Keratinocyte (primary cell): ENCODE measurements at regions not wholly inside any gene's neighbourhood (a gene's known extent, or its start where the extent isn't known, plus 50 kb on each side); places are given as distances from the start of the nearest gene placed in this dataset.
"Not testable (repeated sequence)": the region's sequence is repeated elsewhere in the genome, so short reads cannot be mapped to it uniquely, and the experiment has no call there.

Source experiments
- DNase-seq: peaks from one replicate; pipeline ENCODE4 v3.0.0-alpha.2; 2011; ENCODE audit warnings: low read depth, missing footprints, low spot score
- FAIRE-seq: peaks from 2 replicates; lab custom pipeline; 2011; peaks lifted over from hg19 to GRCh38; lab: Jason Lieb, UNC
- H2AFZ ChIP-seq: 2 replicates; pipeline ENCODE4 v1.6.0; 2012; ENCODE audit warnings: low read length, control low read depth, inconsistent platforms; ENCODE audit not compliant: control insufficient read depth
- H3K27ac ChIP-seq: 2 replicates; pipeline ENCODE4 v1.5.1; 2011; ENCODE audit warnings: low read length; ENCODE audit not compliant: control insufficient read depth, insufficient read depth
- H3K27me3 ChIP-seq: 3 replicates; pipeline ENCODE4 v1.6.0; 2011; ENCODE audit warnings: low read length; ENCODE audit not compliant: control insufficient read depth, insufficient read depth; ENCODE audit errors: extremely low read depth
- H3K36me3 ChIP-seq, 2 experiments: 2 replicates in 1 of 2; 3 replicates in 1 of 2; pipeline ENCODE4 v1.5.1; 2011; ENCODE audit warnings: low read length in 2 of 2, mild to moderate bottlenecking in 1 of 2; ENCODE audit not compliant: control insufficient read depth in 2 of 2, insufficient read depth in 2 of 2; ENCODE audit errors: extremely low read depth in 1 of 2
- H3K4me1 ChIP-seq: 3 replicates; pipeline ENCODE4 v1.5.1; 2011; ENCODE audit warnings: low read length; ENCODE audit not compliant: control insufficient read depth, insufficient read depth; ENCODE audit errors: extremely low read depth
- H3K4me2 ChIP-seq: 3 replicates; pipeline ENCODE4 v1.6.0; 2011; ENCODE audit warnings: low read depth, low read length; ENCODE audit not compliant: control insufficient read depth, insufficient read depth; ENCODE audit errors: extremely low read depth
- H3K4me3 ChIP-seq, 3 experiments: fragments of 200-600 bp in 1 of 3; sonication (generic) in 1 of 3; 2 replicates in 2 of 3; 3 replicates in 1 of 3; pipeline ENCODE4 v1.5.1; 2011 to 2016; ENCODE audit warnings: low read length in 3 of 3, mild to moderate bottlenecking in 3 of 3, control low read depth in 2 of 3, inconsistent platforms in 1 of 3, low read depth in 1 of 3, mixed read lengths in 1 of 3, mixed run types in 1 of 3, moderate library complexity in 1 of 3; ENCODE audit not compliant: control insufficient read depth in 2 of 3, insufficient read depth in 2 of 3; ENCODE audit errors: extremely low read depth in 1 of 3
- H3K79me2 ChIP-seq: 2 replicates; pipeline ENCODE4 v1.6.0; 2012; ENCODE audit warnings: low read length; ENCODE audit not compliant: control insufficient read depth, insufficient read depth
- H3K9ac ChIP-seq: 3 replicates; pipeline ENCODE4 v1.6.0; 2011; ENCODE audit warnings: low read length; ENCODE audit not compliant: control insufficient read depth, insufficient read depth; ENCODE audit errors: extremely low read depth
- H3K9me1 ChIP-seq: 3 replicates; pipeline ENCODE4 v1.6.0; 2011; ENCODE audit warnings: low read length; ENCODE audit not compliant: control insufficient read depth, insufficient read depth; ENCODE audit errors: extremely low read depth
- H3K9me3 ChIP-seq: 2 replicates; pipeline ENCODE4 v1.5.1; 2012; ENCODE audit warnings: low read depth, low read length; ENCODE audit not compliant: control insufficient read depth
- H4K20me1 ChIP-seq: 3 replicates; pipeline ENCODE4 v1.6.0; 2011; ENCODE audit warnings: low read length; ENCODE audit not compliant: control insufficient read depth, insufficient read depth; ENCODE audit errors: extremely low read depth
- dilution Hi-C: fragments of 300-500 bp; cut with MboI; formaldehyde crosslinking; loops from one replicate; pipeline ENCODE4 v1.7.0; 2020; ENCODE audit warnings: low sequenced_read_pairs; ENCODE audit not compliant: extremely low pct_ligation_motif_present

DNA sequence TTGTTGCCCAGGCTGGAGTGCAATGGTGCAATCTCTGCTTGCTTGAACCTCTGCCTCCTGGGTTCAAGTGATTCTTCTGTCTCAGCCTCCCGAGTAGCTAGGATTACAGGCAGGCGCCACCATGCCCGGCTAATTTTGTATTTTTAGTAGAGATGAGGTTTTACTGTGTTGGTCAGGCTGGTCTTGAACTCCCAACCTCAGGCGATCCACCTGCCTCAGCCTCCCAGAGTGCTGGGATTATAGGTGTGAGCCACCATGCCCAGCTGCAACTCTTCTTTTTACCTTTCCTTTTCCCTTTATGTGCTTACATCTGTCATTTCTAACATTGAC, 106.5 kb upstream of the TPTE start:
- H4K20me1 ChIP-seq, H3K4me1 ChIP-seq, H2AFZ ChIP-seq, H3K36me3 ChIP-seq, H3K9ac ChIP-seq, H3K79me2 ChIP-seq, DNase-seq, dilution Hi-C loops, H3K27me3 ChIP-seq, H3K4me2 ChIP-seq, H3K27ac ChIP-seq, H3K9me1 ChIP-seq, FAIRE-seq, H3K4me3 ChIP-seq: not testable (repeated sequence)
- H3K9me3 ChIP-seq: peaks cover 38% of the 10 kb centered on the region

DNA sequence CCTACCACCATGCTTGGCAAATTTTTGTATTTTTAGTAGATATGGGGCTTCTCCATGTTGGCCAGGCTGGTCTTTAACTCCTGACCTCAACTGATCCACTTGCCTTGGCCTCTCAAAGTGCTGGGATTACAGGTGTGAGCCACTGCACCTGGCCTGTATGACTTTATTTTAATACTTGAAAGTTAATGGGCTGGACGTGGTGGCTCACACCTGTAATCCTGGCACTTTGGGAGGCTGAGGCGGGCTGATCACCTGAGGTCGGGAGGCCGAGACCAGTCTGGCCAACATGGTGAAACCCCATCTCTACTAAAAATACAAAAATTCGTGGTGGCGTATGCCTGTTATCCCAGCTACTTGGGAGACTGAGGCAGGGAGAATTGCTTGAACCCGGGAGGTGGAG, 105.9 kb upstream of the TPTE start:
- peaks cover 40% of the 10 kb centered on the region for H3K9me3 ChIP-seq
- H4K20me1 ChIP-seq, dilution Hi-C loops, H3K27ac ChIP-seq, H3K36me3 ChIP-seq, DNase-seq, H3K9me1 ChIP-seq, H3K9ac ChIP-seq, H3K4me3 ChIP-seq, H3K4me2 ChIP-seq, H3K27me3 ChIP-seq, H3K79me2 ChIP-seq, H3K4me1 ChIP-seq, H2AFZ ChIP-seq, FAIRE-seq: not testable (repeated sequence)

DNA sequence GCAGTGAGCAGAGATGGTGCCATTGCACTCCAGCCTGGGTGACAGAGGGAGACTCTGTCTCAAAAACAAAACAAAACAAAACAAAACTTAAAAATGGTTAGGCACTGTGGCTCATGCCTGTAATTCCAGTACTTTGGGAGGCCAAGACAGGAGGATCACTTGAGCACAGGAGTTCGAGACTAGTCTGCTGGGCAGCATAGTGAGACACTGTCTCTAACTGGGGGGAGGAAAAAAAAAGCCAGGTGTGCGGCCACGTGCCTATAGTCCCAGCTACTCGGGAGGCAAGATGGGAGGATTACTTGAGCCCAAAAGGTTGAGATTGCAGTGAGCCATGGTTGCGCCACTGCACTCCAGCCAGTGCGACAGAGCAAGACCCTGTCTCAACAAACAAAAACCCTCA, 105.5 kb upstream of the TPTE start:
- DNase-seq, dilution Hi-C loops, FAIRE-seq: not testable (repeated sequence)

DNA sequence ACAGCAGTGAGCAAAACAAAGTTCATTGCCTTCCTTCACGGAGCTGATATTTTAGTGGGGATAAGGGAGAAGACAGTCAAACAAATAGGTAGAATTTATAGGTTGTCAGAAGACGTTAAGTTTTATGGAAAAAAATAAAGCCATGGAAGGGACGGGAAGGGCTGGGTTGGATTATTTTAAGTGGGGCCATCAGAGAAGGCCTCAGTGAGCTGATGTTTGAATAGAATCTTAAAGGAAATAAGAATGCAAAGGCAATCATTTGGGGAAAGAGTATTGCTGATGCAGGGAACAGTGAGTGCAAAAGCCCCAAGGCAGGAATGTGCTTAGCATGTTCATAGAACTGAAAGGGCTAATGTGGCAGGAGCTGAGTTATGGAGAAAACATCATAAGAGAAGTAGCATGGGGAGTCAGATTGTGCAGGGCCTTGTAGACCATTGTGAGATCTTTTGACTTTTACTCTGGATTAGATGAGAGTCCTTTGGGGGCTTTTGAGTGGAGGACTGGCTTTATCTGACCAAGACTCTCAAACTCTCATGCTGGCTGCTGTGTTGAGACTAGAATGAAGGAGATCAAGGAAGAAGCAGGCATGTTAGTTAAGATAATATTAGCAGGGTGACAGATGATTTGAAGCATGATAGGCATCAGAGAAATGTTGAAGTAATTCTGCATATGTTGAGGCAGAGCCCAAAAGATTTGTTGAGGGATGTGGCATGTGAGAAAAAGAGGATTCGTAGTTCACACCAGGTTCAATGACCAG, 104.5 kb upstream of the TPTE start:
- FAIRE-seq, H3K9ac ChIP-seq, dilution Hi-C loops: not testable (repeated sequence)

More for the DNA sequence above, 105.5 kb upstream of the TPTE start:
- H2AFZ ChIP-seq, H3K36me3 ChIP-seq, H3K27ac ChIP-seq, H3K4me1 ChIP-seq, H4K20me1 ChIP-seq, H3K79me2 ChIP-seq, H3K9ac ChIP-seq, H3K27me3 ChIP-seq, H3K4me2 ChIP-seq, H3K9me1 ChIP-seq, H3K4me3 ChIP-seq: not testable (repeated sequence)
- H3K9me3 ChIP-seq: peaks cover 42% of the 10 kb centered on the region

DNA sequence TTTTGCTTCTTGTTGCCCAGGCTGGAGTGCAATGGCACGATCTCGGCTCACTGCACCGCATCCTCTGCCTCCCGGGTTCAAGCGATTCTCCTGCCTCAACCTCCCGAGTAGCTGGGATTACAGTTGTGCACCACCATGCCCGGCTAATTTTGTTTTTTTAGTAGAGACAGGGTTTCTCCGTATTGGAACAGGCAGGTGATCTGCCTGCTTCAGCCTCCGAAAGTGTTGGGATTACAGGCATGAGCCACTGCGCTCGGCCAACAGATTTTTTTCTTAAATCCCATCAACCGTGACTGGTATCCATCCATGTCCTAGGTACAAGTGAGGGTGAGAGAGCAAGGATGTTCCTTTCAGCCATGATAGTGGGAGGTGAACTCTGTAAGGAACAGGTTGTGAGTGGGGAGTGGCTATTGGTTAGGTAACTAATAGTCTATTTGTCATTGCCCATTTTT, 103.8 kb upstream of the TPTE start:
- H3K4me3 ChIP-seq, H3K4me2 ChIP-seq, H3K4me1 ChIP-seq, H4K20me1 ChIP-seq, DNase-seq, dilution Hi-C loops, H3K9me1 ChIP-seq, H3K27me3 ChIP-seq, FAIRE-seq, H3K79me2 ChIP-seq, H3K9ac ChIP-seq, H2AFZ ChIP-seq, H3K36me3 ChIP-seq, H3K27ac ChIP-seq: not testable (repeated sequence)
- H3K9me3 ChIP-seq: peaks cover 50% of the 10 kb centered on the region

More for the DNA sequence above, 104.5 kb upstream of the TPTE start:
- not testable (repeated sequence) for H3K79me2 ChIP-seq, H3K9me1 ChIP-seq, H4K20me1 ChIP-seq, H3K4me1 ChIP-seq, H3K4me2 ChIP-seq, H3K36me3 ChIP-seq, DNase-seq, H2AFZ ChIP-seq, H3K27me3 ChIP-seq, H3K4me3 ChIP-seq, H3K27ac ChIP-seq
- H3K9me3 ChIP-seq: peaks cover 48% of the 10 kb centered on the region
